GM23338 (cell line): ENCODE measurements at regions not wholly inside any gene's neighbourhood (a gene's known extent, or its start where the extent isn't known, plus 50 kb on each side); places are given as distances from the start of the nearest gene placed in this dataset.

Experiments
- ATAC-seq: fragments of 200-7000 bp; cut with Tn5 transposase; 3 replicates; pipeline ENCODE4 v1.9.1; 2020
- DNase-seq: peaks from one replicate; pipeline ENCODE4 v3.0.0-alpha.2; 2015; ENCODE audit warnings: low spot score
- H2AFZ ChIP-seq: fragments of 200-600 bp; sonication (generic); 2 replicates; pipeline ENCODE4 v1.8.0; 2016; ENCODE audit warnings: antibody characterized with exemption, mild to moderate bottlenecking, moderate library complexity
- H3F3A ChIP-seq: fragments of 200-600 bp; sonication (generic); replicated peaks from 2 replicates; pipeline ENCODE4 v1.8.0; 2017; ENCODE audit warnings: antibody characterized with exemption, mixed run types, low read depth
- H3K27ac ChIP-seq: fragments of 200-600 bp; sonication (generic); 2 replicates; pipeline ENCODE4 v1.6.1; 2016; ENCODE audit warnings: low read depth
- H3K27me3 ChIP-seq: fragments of 200-600 bp; sonication (generic); 2 replicates; pipeline ENCODE4 v1.8.0; 2016; ENCODE audit warnings: mild to moderate bottlenecking, mixed run types, moderate library complexity; ENCODE audit not compliant: insufficient read depth
- H3K36me3 ChIP-seq: fragments of 200-600 bp; sonication (generic); 2 replicates; pipeline ENCODE4 v1.8.0; 2016; ENCODE audit warnings: mild to moderate bottlenecking; ENCODE audit not compliant: insufficient read depth
- H3K4me1 ChIP-seq: fragments of 200-600 bp; sonication (generic); 2 replicates; pipeline ENCODE4 v1.8.0; 2016; ENCODE audit warnings: mild to moderate bottlenecking, moderate library complexity; ENCODE audit not compliant: insufficient read depth
- H3K4me2 ChIP-seq: fragments of 200-600 bp; sonication (generic); 2 replicates; pipeline ENCODE4 v1.7.1; 2017; ENCODE audit warnings: mixed run types
- H3K4me3 ChIP-seq: fragments of 200-600 bp; sonication (generic); 2 replicates; pipeline ENCODE4 v1.6.1; 2016; ENCODE audit warnings: mixed run types
- H3K79me2 ChIP-seq: fragments of 200-600 bp; sonication (generic); replicated peaks from 2 replicates; pipeline ENCODE4 v1.8.0; 2017; ENCODE audit warnings: mild to moderate bottlenecking; ENCODE audit not compliant: insufficient read depth
- H3K9me2 ChIP-seq: fragments of 200-600 bp; sonication (generic); 2 replicates; pipeline ENCODE4 v1.8.0; 2017; ENCODE audit not compliant: insufficient read depth
- H4K20me1 ChIP-seq: fragments of 200-600 bp; sonication (generic); replicated peaks from 2 replicates; pipeline ENCODE4 v1.8.0; 2017; ENCODE audit warnings: mild to moderate bottlenecking; ENCODE audit not compliant: insufficient read depth
- H3K27ac Mint-ChIP-seq: 2 replicates; pipeline ENCODE4 v1.8.0; 2020; ENCODE audit warnings: inconsistent platforms, mild to moderate bottlenecking, moderate library complexity, mixed read lengths
- H3K27me3 Mint-ChIP-seq: 3 replicates; pipeline ENCODE4 v1.8.0; 2022; ENCODE audit warnings: low read depth, mild to moderate bottlenecking, moderate library complexity, mixed read lengths, inconsistent platforms; ENCODE audit not compliant: insufficient read depth, poor library complexity
- H3K36me3 Mint-ChIP-seq: 3 replicates; pipeline ENCODE4 v1.8.0; 2021; ENCODE audit warnings: low read depth, mild to moderate bottlenecking, inconsistent platforms, moderate library complexity, mixed read lengths
- H3K4me1 Mint-ChIP-seq: 3 replicates; pipeline ENCODE4 v1.8.0; 2020; ENCODE audit warnings: mild to moderate bottlenecking, inconsistent platforms, mixed read lengths
- H3K4me3 Mint-ChIP-seq: 3 replicates; pipeline ENCODE4 v1.8.0; 2021; ENCODE audit warnings: moderate library complexity, mild to moderate bottlenecking, inconsistent platforms, mixed read lengths
- H3K9me3 Mint-ChIP-seq: 3 replicates; pipeline ENCODE4 v1.8.0; 2020; ENCODE audit warnings: moderate library complexity, mild to moderate bottlenecking, inconsistent platforms, mixed read lengths
- CREB1 ChIP-seq: fragments of 250-450 bp; sonication (Bioruptor Pico); IDR thresholded peaks from 2 replicates; pipeline ENCODE4 v1.5.0; 2020; ENCODE audit warnings: low read depth, mild to moderate bottlenecking, moderate library complexity
- EZH2phosphoT487 ChIP-seq: fragments of 200-600 bp; sonication (generic); IDR thresholded peaks from one replicate; pipeline ENCODE4 v1.8.1; 2018; ENCODE audit warnings: antibody characterized with exemption; ENCODE audit not compliant: unreplicated experiment
- STAT1 ChIP-seq: IDR thresholded peaks from one replicate; pipeline ENCODE4 v1.6.1; 2016; ENCODE audit warnings: antibody characterized with exemption; ENCODE audit not compliant: unreplicated experiment
- ZNF114 ChIP-seq: fragments of 250-450 bp; sonication (Bioruptor Pico); IDR thresholded peaks from 2 replicates; pipeline ENCODE4 v1.5.0; 2020; ENCODE audit warnings: mild to moderate bottlenecking, moderate library complexity
- TF ChIP-seq, protein P1 (sequence below): IDR thresholded peaks from one replicate; pipeline ENCODE4 v1.6.1; 2018; ENCODE audit warnings: antibody characterized with exemption; ENCODE audit not compliant: unreplicated experiment
- TF ChIP-seq, protein P2 (sequence below): fragments of 250-450 bp; sonication (Bioruptor Pico); IDR thresholded peaks from 2 replicates; pipeline ENCODE4 v1.5.0; 2020; ENCODE audit warnings: mild to moderate bottlenecking, moderate library complexity
- TF ChIP-seq, protein P3 (sequence below), 2 experiments: fragments of 200-600 bp in 1 of 2; sonication (generic) in 1 of 2; conservative IDR thresholded peaks; 2 replicates each; pipeline versions ENCODE4 v1.5.1 to v1.6.1; 2016 to 2017; ENCODE audit warnings: antibody characterized with exemption in 2 of 2, low read depth in 2 of 2, mild to moderate bottlenecking in 2 of 2, moderate library complexity in 1 of 2

DNA sequence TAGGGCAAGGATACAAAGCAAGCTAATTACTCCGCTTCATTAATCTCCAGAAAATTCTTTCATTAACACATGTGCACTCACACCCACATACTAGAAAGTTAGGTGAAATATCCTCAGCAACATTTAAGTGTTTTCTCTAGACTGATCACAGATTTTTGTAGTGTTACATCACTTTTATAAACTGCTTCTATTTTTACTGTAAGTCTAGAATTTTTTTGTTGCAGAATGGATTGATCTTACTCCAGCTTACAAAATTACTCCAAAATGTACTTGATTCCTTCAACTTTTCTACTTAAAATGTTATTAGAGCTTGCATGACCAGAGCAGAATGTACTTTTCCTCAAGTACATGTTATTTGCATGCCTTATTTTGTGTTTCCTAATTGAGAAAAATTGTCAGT is 2325.2 kb downstream of the PCDH7 start (continued):
- TF ChIP-seq, protein P1, sequence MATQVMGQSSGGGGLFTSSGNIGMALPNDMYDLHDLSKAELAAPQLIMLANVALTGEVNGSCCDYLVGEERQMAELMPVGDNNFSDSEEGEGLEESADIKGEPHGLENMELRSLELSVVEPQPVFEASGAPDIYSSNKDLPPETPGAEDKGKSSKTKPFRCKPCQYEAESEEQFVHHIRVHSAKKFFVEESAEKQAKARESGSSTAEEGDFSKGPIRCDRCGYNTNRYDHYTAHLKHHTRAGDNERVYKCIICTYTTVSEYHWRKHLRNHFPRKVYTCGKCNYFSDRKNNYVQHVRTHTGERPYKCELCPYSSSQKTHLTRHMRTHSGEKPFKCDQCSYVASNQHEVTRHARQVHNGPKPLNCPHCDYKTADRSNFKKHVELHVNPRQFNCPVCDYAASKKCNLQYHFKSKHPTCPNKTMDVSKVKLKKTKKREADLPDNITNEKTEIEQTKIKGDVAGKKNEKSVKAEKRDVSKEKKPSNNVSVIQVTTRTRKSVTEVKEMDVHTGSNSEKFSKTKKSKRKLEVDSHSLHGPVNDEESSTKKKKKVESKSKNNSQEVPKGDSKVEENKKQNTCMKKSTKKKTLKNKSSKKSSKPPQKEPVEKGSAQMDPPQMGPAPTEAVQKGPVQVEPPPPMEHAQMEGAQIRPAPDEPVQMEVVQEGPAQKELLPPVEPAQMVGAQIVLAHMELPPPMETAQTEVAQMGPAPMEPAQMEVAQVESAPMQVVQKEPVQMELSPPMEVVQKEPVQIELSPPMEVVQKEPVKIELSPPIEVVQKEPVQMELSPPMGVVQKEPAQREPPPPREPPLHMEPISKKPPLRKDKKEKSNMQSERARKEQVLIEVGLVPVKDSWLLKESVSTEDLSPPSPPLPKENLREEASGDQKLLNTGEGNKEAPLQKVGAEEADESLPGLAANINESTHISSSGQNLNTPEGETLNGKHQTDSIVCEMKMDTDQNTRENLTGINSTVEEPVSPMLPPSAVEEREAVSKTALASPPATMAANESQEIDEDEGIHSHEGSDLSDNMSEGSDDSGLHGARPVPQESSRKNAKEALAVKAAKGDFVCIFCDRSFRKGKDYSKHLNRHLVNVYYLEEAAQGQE: no peak
- TF ChIP-seq CREB1 (CRISPR knock-in tag): no peak

DNA sequence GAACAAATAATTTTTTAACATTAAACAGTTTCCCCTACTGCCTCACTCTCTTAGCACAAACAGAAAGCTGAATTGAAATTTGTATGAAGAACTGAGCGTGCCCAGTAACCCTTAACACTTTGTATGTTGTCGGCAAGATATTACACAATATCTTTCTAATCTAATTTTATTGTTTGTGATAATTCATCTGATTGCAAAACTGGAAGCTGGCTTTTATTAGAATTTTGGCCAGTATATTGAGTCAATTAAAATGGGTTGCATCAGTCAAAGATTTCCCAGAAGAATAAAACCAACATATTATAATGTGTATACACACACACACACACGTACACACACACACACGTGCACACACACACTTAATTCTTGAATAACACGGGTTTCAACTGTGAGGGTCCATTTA is 2332.1 kb downstream of the PCDH7 start:
- no peaks in the 10 kb centered on the region for H3K4me1 ChIP-seq
- no peaks in the 10 kb centered on the region for H3F3A ChIP-seq
- H3K27me3 ChIP-seq: no peaks in the 10 kb centered on the region
- Mint-ChIP-seq H3K4me3 (no peak overlapping the region), H3K36me3 (no peaks in the 10 kb centered on the region), H3K9me3 (no peaks in the 10 kb centered on the region), H3K4me1 (peaks cover 1% of the 10 kb centered on the region; the same call in 2 of the 3 replicates), H3K27me3 (peaks cover 3% of the 10 kb centered on the region), H3K27ac (no peak overlapping the region)
- no peak overlapping the region for H3K27ac ChIP-seq
- no peaks in the 10 kb centered on the region for H4K20me1 ChIP-seq
- TF ChIP-seq, protein P2, sequence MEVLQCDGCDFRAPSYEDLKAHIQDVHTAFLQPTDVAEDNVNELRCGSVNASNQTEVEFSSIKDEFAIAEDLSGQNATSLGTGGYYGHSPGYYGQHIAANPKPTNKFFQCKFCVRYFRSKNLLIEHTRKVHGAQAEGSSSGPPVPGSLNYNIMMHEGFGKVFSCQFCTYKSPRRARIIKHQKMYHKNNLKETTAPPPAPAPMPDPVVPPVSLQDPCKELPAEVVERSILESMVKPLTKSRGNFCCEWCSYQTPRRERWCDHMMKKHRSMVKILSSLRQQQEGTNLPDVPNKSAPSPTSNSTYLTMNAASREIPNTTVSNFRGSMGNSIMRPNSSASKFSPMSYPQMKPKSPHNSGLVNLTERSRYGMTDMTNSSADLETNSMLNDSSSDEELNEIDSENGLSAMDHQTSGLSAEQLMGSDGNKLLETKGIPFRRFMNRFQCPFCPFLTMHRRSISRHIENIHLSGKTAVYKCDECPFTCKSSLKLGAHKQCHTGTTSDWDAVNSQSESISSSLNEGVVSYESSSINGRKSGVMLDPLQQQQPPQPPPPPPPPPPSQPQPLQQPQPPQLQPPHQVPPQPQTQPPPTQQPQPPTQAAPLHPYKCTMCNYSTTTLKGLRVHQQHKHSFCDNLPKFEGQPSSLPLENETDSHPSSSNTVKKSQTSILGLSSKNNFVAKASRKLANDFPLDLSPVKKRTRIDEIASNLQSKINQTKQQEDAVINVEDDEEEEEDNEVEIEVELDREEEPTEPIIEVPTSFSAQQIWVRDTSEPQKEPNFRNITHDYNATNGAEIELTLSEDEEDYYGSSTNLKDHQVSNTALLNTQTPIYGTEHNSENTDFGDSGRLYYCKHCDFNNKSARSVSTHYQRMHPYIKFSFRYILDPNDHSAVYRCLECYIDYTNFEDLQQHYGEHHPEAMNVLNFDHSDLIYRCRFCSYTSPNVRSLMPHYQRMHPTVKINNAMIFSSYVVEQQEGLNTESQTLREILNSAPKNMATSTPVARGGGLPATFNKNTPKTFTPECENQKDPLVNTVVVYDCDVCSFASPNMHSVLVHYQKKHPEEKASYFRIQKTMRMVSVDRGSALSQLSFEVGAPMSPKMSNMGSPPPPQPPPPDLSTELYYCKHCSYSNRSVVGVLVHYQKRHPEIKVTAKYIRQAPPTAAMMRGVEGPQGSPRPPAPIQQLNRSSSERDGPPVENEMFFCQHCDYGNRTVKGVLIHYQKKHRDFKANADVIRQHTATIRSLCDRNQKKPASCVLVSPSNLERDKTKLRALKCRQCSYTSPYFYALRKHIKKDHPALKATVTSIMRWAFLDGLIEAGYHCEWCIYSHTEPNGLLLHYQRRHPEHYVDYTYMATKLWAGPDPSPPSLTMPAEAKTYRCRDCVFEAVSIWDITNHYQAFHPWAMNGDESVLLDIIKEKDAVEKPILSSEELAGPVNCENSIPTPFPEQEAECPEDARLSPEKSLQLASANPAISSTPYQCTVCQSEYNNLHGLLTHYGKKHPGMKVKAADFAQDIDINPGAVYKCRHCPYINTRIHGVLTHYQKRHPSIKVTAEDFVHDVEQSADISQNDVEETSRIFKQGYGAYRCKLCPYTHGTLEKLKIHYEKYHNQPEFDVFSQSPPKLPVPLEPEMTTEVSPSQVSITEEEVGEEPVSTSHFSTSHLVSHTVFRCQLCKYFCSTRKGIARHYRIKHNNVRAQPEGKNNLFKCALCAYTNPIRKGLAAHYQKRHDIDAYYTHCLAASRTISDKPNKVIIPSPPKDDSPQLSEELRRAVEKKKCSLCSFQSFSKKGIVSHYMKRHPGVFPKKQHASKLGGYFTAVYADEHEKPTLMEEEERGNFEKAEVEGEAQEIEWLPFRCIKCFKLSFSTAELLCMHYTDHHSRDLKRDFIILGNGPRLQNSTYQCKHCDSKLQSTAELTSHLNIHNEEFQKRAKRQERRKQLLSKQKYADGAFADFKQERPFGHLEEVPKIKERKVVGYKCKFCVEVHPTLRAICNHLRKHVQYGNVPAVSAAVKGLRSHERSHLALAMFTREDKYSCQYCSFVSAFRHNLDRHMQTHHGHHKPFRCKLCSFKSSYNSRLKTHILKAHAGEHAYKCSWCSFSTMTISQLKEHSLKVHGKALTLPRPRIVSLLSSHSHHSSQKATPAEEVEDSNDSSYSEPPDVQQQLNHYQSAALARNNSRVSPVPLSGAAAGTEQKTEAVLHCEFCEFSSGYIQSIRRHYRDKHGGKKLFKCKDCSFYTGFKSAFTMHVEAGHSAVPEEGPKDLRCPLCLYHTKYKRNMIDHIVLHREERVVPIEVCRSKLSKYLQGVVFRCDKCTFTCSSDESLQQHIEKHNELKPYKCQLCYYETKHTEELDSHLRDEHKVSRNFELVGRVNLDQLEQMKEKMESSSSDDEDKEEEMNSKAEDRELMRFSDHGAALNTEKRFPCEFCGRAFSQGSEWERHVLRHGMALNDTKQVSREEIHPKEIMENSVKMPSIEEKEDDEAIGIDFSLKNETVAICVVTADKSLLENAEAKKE (CRISPR knock-in tag): no peak
- TF ChIP-seq STAT1: no peak
- TF ChIP-seq ZNF114 (CRISPR knock-in tag): no peak
- TF ChIP-seq EZH2phosphoT487: no peak
- TF ChIP-seq, protein P3, sequence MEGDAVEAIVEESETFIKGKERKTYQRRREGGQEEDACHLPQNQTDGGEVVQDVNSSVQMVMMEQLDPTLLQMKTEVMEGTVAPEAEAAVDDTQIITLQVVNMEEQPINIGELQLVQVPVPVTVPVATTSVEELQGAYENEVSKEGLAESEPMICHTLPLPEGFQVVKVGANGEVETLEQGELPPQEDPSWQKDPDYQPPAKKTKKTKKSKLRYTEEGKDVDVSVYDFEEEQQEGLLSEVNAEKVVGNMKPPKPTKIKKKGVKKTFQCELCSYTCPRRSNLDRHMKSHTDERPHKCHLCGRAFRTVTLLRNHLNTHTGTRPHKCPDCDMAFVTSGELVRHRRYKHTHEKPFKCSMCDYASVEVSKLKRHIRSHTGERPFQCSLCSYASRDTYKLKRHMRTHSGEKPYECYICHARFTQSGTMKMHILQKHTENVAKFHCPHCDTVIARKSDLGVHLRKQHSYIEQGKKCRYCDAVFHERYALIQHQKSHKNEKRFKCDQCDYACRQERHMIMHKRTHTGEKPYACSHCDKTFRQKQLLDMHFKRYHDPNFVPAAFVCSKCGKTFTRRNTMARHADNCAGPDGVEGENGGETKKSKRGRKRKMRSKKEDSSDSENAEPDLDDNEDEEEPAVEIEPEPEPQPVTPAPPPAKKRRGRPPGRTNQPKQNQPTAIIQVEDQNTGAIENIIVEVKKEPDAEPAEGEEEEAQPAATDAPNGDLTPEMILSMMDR (conservative IDR thresholded peaks at IDR 0.05; ENCODE audit: low read depth in 2 of 2): no peak
- TF ChIP-seq, protein P1: no peak
- H3K4me2 ChIP-seq: no peak overlapping the region
- no peaks in the 10 kb centered on the region for H3K79me2 ChIP-seq
- ATAC-seq: no peak
- H3K9me2 ChIP-seq: no peaks in the 10 kb centered on the region
- no peak overlapping the region for H2AFZ ChIP-seq
- H3K4me3 ChIP-seq: no peak overlapping the region
- no peak for DNase-seq
- no peaks in the 10 kb centered on the region for H3K36me3 ChIP-seq
